ENCODE measurements at regions not wholly inside any gene's neighbourhood (a gene's known extent, or its start where the extent isn't known, plus 50 kb on each side); places are given as distances from the start of the nearest gene placed in this dataset.

DNA sequence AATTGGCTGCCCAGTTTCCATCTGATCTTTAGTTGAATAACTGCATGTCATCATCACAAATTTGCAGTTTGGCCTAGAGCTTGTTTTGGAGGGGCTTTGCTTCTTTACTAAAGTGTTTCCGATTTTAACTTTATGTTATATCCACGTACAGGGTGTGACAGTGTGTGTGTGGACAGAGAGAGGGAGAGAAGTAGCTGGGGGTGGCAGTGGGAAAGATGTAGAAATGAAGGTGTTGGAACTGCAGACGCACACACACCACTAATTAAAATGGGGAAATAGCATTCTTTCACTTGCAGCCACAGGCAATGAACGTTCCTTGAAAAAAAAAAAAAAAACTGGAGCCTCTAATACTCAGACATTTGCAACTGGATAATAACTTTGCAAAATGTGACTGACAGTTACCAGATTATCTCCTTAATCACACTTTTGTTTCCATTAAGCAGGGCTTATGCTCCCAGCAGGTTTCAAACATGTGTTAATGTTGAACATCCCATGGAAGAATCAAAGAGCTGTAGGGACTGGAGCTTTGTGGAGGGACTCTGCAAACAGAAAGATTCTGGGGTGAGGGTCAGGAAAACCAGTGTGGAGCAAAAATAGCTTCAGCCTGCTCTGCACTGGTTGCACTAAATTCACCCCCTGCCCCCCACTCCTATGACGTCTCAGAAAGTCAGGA is 238.1 kb upstream of the TENM4 start:
- H3K27ac Mint-ChIP-seq (ENCODE audit: unreplicated experiment) = no peak overlapping the region
- no peaks in the 10 kb centered on the region for H3K36me3 Mint-ChIP-seq (ENCODE audit: low read depth)
- no peak overlapping the region for H3K4me3 Mint-ChIP-seq
- peaks cover 10% of the 10 kb centered on the region for H3K4me1 Mint-ChIP-seq
- TF ChIP-seq, protein P1, sequence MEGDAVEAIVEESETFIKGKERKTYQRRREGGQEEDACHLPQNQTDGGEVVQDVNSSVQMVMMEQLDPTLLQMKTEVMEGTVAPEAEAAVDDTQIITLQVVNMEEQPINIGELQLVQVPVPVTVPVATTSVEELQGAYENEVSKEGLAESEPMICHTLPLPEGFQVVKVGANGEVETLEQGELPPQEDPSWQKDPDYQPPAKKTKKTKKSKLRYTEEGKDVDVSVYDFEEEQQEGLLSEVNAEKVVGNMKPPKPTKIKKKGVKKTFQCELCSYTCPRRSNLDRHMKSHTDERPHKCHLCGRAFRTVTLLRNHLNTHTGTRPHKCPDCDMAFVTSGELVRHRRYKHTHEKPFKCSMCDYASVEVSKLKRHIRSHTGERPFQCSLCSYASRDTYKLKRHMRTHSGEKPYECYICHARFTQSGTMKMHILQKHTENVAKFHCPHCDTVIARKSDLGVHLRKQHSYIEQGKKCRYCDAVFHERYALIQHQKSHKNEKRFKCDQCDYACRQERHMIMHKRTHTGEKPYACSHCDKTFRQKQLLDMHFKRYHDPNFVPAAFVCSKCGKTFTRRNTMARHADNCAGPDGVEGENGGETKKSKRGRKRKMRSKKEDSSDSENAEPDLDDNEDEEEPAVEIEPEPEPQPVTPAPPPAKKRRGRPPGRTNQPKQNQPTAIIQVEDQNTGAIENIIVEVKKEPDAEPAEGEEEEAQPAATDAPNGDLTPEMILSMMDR (conservative IDR thresholded peaks at IDR 0.05) = no peak
- H3K27me3 Mint-ChIP-seq (ENCODE audit: low read depth) = no peaks in the 10 kb centered on the region
- no peaks in the 10 kb centered on the region for H3K9me3 Mint-ChIP-seq
- DNase-seq (ENCODE audit: low read depth, low spot score) = no peak

DNA sequence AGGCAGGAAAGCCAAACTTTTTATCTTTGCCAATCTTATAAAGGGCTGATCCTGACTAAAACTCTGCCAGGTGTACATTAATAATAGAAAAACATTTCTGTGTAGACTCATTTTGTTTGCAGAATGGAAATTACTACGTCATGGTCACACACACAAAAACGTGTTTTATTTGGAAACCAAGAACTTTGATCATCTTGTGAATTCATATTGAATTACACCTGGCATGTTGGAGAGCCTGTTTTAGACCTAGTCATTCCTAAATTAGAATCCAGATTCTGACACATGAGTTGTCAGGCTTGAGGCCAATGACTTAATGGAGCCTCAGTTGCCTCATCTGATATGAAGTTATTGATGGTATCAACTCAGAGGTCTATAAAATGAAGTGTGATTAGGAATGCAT is 235.6 kb upstream of the TENM4 start:
- H3K27ac Mint-ChIP-seq (ENCODE audit: unreplicated experiment) = no peak overlapping the region
- no peaks in the 10 kb centered on the region for H3K9me3 Mint-ChIP-seq
- no peaks in the 10 kb centered on the region for H3K36me3 Mint-ChIP-seq (ENCODE audit: low read depth)
- H3K4me1 Mint-ChIP-seq = peaks cover 10% of the 10 kb centered on the region
- DNase-seq (ENCODE audit: low read depth, low spot score) = no peak
- H3K4me3 Mint-ChIP-seq = no peak overlapping the region
- TF ChIP-seq, protein P1 (conservative IDR thresholded peaks at IDR 0.05) = no peak
- H3K27me3 Mint-ChIP-seq (ENCODE audit: low read depth) = no peaks in the 10 kb centered on the region

DNA sequence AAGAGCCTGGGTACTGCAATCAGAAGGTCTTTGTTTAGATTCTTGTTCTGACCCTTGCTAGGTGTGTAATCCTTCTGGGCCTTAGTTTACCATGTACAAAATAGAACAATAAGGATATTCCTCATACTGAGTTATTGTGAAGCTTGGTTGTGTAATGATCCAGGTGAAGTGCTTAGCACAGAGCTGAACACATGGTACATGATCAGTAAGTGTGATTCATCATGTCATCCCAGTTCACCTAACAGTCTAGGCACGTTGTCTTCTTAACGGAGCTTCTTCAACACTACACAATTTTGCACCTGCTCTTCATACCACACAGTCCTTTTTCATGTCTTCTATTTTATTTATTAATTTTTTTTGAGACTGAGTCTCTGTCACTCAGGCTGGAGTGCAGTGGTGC is 234.3 kb upstream of the TENM4 start:
- no peaks in the 10 kb centered on the region for H3K36me3 Mint-ChIP-seq (ENCODE audit: low read depth)
- peaks cover 10% of the 10 kb centered on the region for H3K4me1 Mint-ChIP-seq
- no peak overlapping the region for H3K4me3 Mint-ChIP-seq
- no peaks in the 10 kb centered on the region for H3K9me3 Mint-ChIP-seq
- H3K27me3 Mint-ChIP-seq (ENCODE audit: low read depth) = no peaks in the 10 kb centered on the region
- H3K27ac Mint-ChIP-seq (ENCODE audit: unreplicated experiment) = no peak overlapping the region
- DNase-seq (ENCODE audit: low read depth, low spot score) = no peak
- TF ChIP-seq, protein P1 (conservative IDR thresholded peaks at IDR 0.05) = no peak

DNA sequence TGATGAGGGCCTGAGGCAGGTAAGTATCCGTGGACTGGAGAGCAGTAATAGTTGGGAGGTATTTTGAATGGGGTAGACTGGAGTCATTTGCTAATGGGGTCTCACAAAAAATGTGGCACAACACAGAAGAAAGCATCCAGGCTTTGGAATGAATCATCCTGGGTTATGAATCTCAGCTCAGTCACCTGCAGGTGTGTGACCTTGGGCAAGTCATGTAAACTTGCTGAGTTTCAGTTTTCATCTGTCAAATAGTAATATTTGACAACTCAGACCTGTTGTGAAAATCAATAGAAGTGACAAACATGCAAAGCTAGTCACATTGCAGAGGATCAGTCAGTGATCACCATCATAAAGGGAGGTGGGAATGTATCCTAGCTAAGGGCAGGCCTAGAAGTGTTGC is 232.0 kb upstream of the TENM4 start:
- Mint-ChIP-seq H3K36me3 (ENCODE audit: low read depth) (no peaks in the 10 kb centered on the region), H3K4me1 (peaks cover 5% of the 10 kb centered on the region), H3K9me3 (no peaks in the 10 kb centered on the region), H3K4me3 (no peak overlapping the region), H3K27ac (ENCODE audit: unreplicated experiment) (no peak overlapping the region), H3K27me3 (ENCODE audit: low read depth) (no peaks in the 10 kb centered on the region)
- TF ChIP-seq, protein P1 (conservative IDR thresholded peaks at IDR 0.05) = no peak
- no peak for DNase-seq (ENCODE audit: low read depth, low spot score)

DNA sequence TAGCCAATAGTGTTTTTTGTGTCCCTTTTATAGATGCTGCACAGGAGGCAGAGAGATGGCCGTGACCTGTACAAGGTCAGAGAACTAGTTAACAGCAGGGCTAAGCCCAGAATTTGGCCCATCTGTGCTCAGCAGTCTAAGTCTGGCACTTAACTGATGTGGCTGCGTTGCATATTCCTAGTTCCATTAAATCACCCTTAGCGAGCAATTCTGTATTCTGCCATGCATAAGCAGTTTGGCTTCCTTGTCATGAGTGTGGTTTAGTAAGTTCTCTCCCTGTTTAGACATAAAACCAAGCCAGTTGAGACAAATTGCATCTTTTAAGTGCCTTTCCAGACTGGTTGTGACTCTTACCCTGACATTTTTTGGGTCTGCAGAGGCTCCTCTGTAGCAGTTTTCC is 230.6 kb upstream of the TENM4 start:
- no peaks in the 10 kb centered on the region for H3K9me3 Mint-ChIP-seq
- TF ChIP-seq, protein P1 (conservative IDR thresholded peaks at IDR 0.05) = no peak

More for the DNA sequence above, 230.6 kb upstream of the TENM4 start:
- H3K4me1 Mint-ChIP-seq = no peaks in the 10 kb centered on the region
- H3K36me3 Mint-ChIP-seq (ENCODE audit: low read depth) = no peaks in the 10 kb centered on the region
- no peak overlapping the region for H3K4me3 Mint-ChIP-seq
- H3K27ac Mint-ChIP-seq (ENCODE audit: unreplicated experiment) = no peak overlapping the region
- no peak for DNase-seq (ENCODE audit: low read depth, low spot score)
- H3K27me3 Mint-ChIP-seq (ENCODE audit: low read depth) = no peaks in the 10 kb centered on the region

Data from neural crest cell (in vitro differentiated cells).